Ishikawa (cell line): ENCODE measurements at regions not wholly inside any gene's neighbourhood (a gene's known extent, or its start where the extent isn't known, plus 50 kb on each side); places are given as distances from the start of the nearest gene placed in this dataset.

Experiments
- CEBPB ChIP-seq: IDR thresholded peaks from 2 replicates; pipeline ENCODE4 v1.6.1; 2012
- CREB1 ChIP-seq: IDR thresholded peaks from 2 replicates; pipeline ENCODE4 v1.6.1; 2012; ENCODE audit warnings: low read depth
- EGR1 ChIP-seq: IDR thresholded peaks from 2 replicates; pipeline ENCODE4 v1.6.1; 2012
- NFIC ChIP-seq: IDR thresholded peaks from 2 replicates; pipeline ENCODE4 v1.6.1; 2012
- RAD21 ChIP-seq: IDR thresholded peaks from 2 replicates; pipeline ENCODE4 v1.6.1; 2012; ENCODE audit warnings: low read depth
- TAF1 ChIP-seq: IDR thresholded peaks from 2 replicates; pipeline ENCODE4 v1.6.1; 2012; ENCODE audit warnings: low read depth, mild to moderate bottlenecking
- TCF12 ChIP-seq: IDR thresholded peaks from 2 replicates; pipeline ENCODE4 v1.6.1; 2012; ENCODE audit warnings: low read depth
- TEAD4 ChIP-seq: IDR thresholded peaks from 2 replicates; pipeline ENCODE4 v1.6.1; 2012
- YY1 ChIP-seq: IDR thresholded peaks from 2 replicates; pipeline ENCODE4 v1.6.1; 2012; ENCODE audit warnings: low read depth
- TF ChIP-seq, protein P1 (sequence below): IDR thresholded peaks from 2 replicates; pipeline ENCODE4 v1.6.1; 2012
- TF ChIP-seq, protein P2 (sequence below): IDR thresholded peaks from 2 replicates; pipeline ENCODE4 v1.6.1; 2012; ENCODE audit warnings: low read depth, mild to moderate bottlenecking

DNA sequence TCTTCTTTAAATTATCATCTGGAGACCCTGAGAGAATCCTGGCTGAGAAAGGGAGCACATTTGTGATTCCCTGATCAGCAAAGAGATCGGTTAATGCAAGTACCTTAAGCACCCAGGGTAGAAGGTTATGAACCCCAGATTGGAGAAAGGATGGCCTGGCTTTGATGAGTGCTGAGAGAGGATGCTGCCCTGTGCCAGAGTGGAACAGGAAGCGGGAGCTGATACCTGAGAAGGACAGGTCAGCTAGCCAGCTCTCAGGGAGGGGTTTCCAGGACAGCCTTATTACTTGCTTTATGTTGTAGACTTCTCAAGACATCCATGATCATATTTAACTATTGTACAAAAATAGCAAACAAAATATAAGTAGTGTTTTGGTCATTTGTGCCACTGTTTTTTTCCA, 141.9 kb downstream of the GATB start:
- TF ChIP-seq EGR1 (no peak), NFIC (no peak), YY1 (no peak), RAD21 (no peak), TCF12 (no peak), TEAD4 (no peak), CREB1 (no peak), TAF1 (no peak), CEBPB (no peak)
- TF ChIP-seq, protein P1, sequence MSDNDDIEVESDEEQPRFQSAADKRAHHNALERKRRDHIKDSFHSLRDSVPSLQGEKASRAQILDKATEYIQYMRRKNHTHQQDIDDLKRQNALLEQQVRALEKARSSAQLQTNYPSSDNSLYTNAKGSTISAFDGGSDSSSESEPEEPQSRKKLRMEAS = no peak
- TF ChIP-seq, protein P2, sequence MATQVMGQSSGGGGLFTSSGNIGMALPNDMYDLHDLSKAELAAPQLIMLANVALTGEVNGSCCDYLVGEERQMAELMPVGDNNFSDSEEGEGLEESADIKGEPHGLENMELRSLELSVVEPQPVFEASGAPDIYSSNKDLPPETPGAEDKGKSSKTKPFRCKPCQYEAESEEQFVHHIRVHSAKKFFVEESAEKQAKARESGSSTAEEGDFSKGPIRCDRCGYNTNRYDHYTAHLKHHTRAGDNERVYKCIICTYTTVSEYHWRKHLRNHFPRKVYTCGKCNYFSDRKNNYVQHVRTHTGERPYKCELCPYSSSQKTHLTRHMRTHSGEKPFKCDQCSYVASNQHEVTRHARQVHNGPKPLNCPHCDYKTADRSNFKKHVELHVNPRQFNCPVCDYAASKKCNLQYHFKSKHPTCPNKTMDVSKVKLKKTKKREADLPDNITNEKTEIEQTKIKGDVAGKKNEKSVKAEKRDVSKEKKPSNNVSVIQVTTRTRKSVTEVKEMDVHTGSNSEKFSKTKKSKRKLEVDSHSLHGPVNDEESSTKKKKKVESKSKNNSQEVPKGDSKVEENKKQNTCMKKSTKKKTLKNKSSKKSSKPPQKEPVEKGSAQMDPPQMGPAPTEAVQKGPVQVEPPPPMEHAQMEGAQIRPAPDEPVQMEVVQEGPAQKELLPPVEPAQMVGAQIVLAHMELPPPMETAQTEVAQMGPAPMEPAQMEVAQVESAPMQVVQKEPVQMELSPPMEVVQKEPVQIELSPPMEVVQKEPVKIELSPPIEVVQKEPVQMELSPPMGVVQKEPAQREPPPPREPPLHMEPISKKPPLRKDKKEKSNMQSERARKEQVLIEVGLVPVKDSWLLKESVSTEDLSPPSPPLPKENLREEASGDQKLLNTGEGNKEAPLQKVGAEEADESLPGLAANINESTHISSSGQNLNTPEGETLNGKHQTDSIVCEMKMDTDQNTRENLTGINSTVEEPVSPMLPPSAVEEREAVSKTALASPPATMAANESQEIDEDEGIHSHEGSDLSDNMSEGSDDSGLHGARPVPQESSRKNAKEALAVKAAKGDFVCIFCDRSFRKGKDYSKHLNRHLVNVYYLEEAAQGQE = no peak
